Astrocyte of the cerebellum (primary cell): ENCODE measurements at regions not wholly inside any gene's neighbourhood (a gene's known extent, or its start where the extent isn't known, plus 50 kb on each side); places are given as distances from the start of the nearest gene placed in this dataset.

Experiments used
- DNase-seq: peaks from one replicate; pipeline ENCODE4 v3.0.0-alpha.2; 2011; ENCODE audit warnings: low read depth
- H3K4me3 ChIP-seq: 2 replicates; pipeline ENCODE4 v1.5.1; 2011; ENCODE audit warnings: mild to moderate bottlenecking, low read depth, low read length, moderate library complexity
- CTCF ChIP-seq: IDR thresholded peaks from 2 replicates; pipeline ENCODE4 v1.5.1; 2012; ENCODE audit warnings: low read length, low read depth, moderate library complexity, mild to moderate bottlenecking; ENCODE audit errors: missing control alignments
- in situ Hi-C: cut with HindIII; loops from 2 replicates; pipeline ENCODE4 v1.10.0; 2017; ENCODE audit warnings: low sequenced_read_pairs

- in situ Hi-C loops = no loop called here
- no peak for DNase-seq
- TF ChIP-seq CTCF = no peak
- no peak overlapping the region for H3K4me3 ChIP-seq
These were observed 101.9 kb downstream of the PTPRS start for GRCh38 chr19:5238700-5239099.

- H3K4me3 ChIP-seq = no peak overlapping the region
- no peak for TF ChIP-seq CTCF
- DNase-seq = no peak
- in situ Hi-C loops = no loop called here
These were observed 102.6 kb downstream of the PTPRS start for GRCh38 chr19:5237939-5238480.

- TF ChIP-seq CTCF = no peak
These were observed 103.3 kb downstream of the PTPRS start for GRCh38 chr19:5237190-5237780.

GRCh38 chr19:5235458-5236219, 105.0 kb downstream of the PTPRS start:
- no peak for DNase-seq
- TF ChIP-seq CTCF = no peak
- in situ Hi-C loops = no loop called here
- no peak overlapping the region for H3K4me3 ChIP-seq

More at GRCh38 chr19:5237190-5237780, 103.3 kb downstream of the PTPRS start:
- no peak overlapping the region for H3K4me3 ChIP-seq
- in situ Hi-C loops = no loop called here
- DNase-seq = no peak

- in situ Hi-C loops = no loop called here
- no peak for DNase-seq
- H3K4me3 ChIP-seq = no peak overlapping the region
- no peak for TF ChIP-seq CTCF
These were observed 106.2 kb downstream of the PTPRS start for GRCh38 chr19:5234412-5234811.

GRCh38 chr19:5232798-5233505, 107.7 kb downstream of the PTPRS start:
- DNase-seq = no peak
- TF ChIP-seq CTCF = no peak
- no peak overlapping the region for H3K4me3 ChIP-seq
- in situ Hi-C loops = no loop called here
